HG03575 (cell line): ENCODE measurements at regions not wholly inside any gene's neighbourhood (a gene's known extent, or its start where the extent isn't known, plus 50 kb on each side); places are given as distances from the start of the nearest gene placed in this dataset.

Experiments
- ATAC-seq: cut with Tn5 transposase; IDR thresholded peaks from one replicate; pipeline ENCODE4 v1.9.1; 2021; ENCODE audit not compliant: unreplicated experiment, insufficient number of reproducible peaks, low FRiP score; ENCODE audit errors: extremely low read depth

DNA sequence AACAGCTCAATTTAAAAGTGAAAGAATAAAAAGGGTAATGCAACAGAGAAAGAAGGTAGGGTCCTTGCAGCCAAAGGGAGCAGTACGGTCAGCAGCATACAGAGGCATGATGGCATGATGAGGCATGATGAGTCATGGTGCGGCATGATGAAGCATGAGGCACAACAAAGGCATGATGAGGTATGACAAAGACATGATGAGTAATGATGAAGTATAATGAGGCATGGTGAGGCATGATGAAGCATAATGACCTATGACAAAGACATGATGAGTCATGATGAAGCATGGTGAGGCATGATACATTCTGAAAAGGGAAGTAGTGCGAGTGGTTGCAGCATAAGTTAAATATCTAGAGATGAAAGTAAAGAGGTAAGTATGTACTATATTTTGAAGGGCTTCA is 673.2 kb downstream of the TMEM182 start:
- ATAC-seq = no peak

DNA sequence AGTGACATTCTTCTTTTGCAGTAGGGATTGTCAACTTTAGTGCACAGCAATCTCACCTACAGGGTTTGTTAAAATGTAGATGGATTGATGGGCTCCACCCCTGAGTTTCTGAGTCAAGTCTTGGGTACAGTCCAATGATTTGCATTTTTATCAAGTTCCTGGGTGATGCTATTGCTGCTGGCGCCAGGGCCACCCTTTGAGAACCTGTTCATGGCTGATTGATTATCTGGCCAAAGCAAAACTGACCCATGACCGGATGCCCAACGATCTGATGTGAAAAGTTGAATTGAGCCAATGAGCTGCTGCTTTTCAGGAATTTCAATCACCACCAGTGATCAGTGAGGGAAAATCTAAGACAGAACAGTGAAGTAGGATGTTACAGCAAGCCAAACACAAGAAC is 675.3 kb downstream of the TMEM182 start:
- ATAC-seq = no peak

DNA sequence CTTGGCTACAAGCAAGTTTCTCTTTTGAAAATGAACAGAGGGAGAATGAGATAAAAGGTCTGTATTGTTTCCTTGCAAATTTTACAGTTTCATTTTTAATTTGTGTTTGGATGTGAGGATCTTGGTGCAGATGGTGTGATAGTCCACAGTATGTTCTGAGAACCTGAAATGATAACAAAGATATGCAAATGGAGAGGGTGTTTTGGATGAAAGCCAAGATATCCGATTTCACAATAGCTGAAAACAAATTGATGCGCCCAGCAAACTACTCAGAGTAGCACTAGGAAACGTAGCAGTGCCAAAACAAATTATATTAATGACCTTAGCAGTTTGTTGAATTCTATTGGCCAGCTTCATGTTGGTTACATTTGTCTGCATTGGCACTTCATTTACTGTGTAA is 683.5 kb downstream of the TMEM182 start:
- no peak for ATAC-seq

DNA sequence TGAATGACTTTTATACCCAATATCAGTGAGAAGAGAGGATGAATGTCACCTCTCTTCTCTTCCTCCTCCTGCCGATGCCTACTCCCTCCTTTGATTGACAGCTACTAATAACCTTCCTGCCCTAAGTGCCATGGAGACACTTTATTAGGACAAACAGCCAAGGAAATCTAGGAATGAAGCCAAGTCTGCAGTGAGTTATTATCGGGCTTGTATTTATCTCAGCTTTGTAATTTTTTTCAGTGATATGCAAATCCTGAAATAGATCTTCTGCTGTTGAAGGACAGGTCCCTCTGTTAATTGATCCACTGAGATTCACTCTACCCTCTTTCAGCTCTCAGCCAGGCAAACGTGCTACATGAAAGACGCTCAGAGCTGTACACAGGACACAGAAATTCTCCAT is 686.7 kb downstream of the TMEM182 start:
- ATAC-seq = no peak

- no peak for ATAC-seq
These were observed 689.5 kb downstream of the TMEM182 start for GRCh38 chr2:103451283-103451682.

GRCh38 chr2:103459283-103459682 is 697.5 kb downstream of the TMEM182 start:
- no peak for ATAC-seq

DNA sequence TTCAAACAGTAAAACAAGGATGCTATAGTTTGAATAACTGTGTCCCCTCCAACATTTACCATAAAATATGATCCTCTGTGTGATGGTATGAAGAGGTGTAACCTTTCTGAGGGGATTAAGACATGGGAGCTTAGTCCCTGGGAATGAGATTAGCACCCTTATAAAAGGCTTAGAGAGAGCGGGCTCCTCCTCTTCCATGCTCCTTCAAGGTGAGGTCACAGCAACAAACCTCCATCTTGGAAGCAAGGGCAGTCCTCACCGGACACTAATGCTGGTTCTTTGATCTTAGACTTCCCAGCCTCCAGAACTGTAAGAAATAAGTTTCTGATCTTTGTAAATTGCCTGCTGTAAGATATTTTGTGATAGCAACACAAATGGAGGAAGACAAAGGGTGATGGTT is 700.3 kb downstream of the TMEM182 start:
- ATAC-seq = no peak

GRCh38 chr2:103462712-103463111 is 700.9 kb downstream of the TMEM182 start:
- ATAC-seq = no peak

- no peak for ATAC-seq
These were observed 703.0 kb downstream of the TMEM182 start for GRCh38 chr2:103464831-103465230.

- ATAC-seq = no peak
These were observed 708.0 kb downstream of the TMEM182 start for GRCh38 chr2:103469800-103470199.

- no peak for ATAC-seq
These were observed 723.1 kb downstream of the TMEM182 start for GRCh38 chr2:103484906-103485305.

DNA sequence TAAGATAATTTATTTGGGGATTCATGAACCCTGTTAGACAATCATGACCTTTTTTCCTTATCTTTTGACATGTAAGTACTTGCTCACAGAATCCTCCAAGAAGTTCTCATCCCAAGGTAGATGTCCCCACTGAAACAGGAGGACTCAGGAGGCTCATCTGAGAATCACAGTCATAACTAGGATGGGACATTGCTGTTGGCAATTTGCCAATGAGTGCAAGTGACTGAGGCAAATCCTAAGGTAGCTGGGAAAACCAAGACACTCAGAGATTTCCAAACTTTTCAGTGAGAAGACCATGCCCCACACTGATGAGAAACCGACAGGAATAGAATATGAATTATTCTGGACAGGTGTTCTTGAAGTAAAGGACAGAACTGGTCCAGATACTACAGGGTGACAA is 735.0 kb downstream of the TMEM182 start:
- no peak for ATAC-seq

- ATAC-seq = no peak
These were observed 745.0 kb downstream of the TMEM182 start for GRCh38 chr2:103506812-103507211.

GRCh38 chr2:103512442-103512841 is 750.6 kb downstream of the TMEM182 start:
- ATAC-seq = no peak

- ATAC-seq = no peak
These were observed 758.7 kb downstream of the TMEM182 start for GRCh38 chr2:103520547-103520946.

DNA sequence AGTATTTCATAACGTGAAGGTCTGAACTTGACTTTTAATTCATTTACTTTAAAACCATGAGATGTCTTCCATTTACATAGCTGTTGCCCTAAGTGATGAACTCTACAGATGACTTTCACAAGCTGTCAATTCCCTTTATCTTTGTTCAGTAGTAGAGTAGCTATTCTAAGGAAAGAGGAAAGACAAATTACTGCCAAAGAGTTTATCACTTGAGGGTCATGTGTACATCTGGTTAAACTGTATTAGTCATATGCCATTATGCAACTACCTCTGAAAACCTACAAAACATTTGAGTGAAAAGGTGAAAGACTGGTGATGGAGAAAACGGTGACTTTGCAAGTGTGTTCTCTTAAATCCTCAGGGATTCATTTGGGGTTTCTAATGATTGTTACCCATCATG is 763.9 kb downstream of the TMEM182 start:
- ATAC-seq = no peak

- ATAC-seq = no peak
These were observed 764.9 kb downstream of the TMEM182 start for GRCh38 chr2:103526757-103527156.

- ATAC-seq = no peak
These were observed 765.4 kb downstream of the TMEM182 start for GRCh38 chr2:103527278-103527677.

- no peak for ATAC-seq
These were observed 768.1 kb downstream of the TMEM182 start for GRCh38 chr2:103529798-103530502.

DNA sequence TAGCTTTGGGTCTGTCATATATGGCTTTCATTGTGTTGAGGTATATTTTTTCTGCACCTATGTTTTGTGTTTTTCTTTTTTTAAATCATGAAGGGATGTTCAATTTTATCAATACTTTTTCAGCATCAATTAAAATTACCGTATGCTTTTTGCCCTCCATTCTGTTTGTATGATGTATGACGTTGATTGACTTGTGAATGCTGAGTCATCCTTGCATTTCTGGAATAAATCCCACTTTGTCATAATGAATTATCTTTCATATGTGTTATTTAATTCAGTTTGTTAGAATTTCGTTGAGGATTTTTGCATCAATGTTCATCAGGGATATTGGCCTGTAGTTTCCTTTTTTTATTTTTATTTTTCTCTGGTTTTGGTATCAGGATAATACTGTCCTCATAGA is 790.9 kb downstream of the TMEM182 start:
- ATAC-seq = no peak

GRCh38 chr2:103594823-103595222 is 833.0 kb downstream of the TMEM182 start:
- ATAC-seq = no peak
